22Rv1 (cell line): ENCODE measurements at regions not wholly inside any gene's neighbourhood (a gene's known extent, or its start where the extent isn't known, plus 50 kb on each side); places are given as distances from the start of the nearest gene placed in this dataset.

ENCODE experiments used
- H3K27ac ChIP-seq: fragments of 450-650 bp; 2 replicates; pipeline ENCODE4 v1.5.1; 2017
- CTCF ChIP-seq: fragments of 450-650 bp; IDR thresholded peaks from 2 replicates; pipeline ENCODE4 v1.5.1; 2017; ENCODE audit warnings: mild to moderate bottlenecking
- ZFX ChIP-seq: fragments of 450-650 bp; IDR thresholded peaks from 2 replicates; pipeline ENCODE4 v1.6.1; 2017; ENCODE audit warnings: antibody characterized with exemption, borderline replicate concordance

- TF ChIP-seq CTCF (no peak), ZFX (no peak)
- H3K27ac ChIP-seq = no peak overlapping the region
Observed at GRCh38 chr5:130272837-130273236, 368.6 kb downstream of the CHSY3 start.

GRCh38 chr5:130270786-130271185 lies 366.5 kb downstream of the CHSY3 start:
- H3K27ac ChIP-seq = no peak overlapping the region
- TF ChIP-seq CTCF (no peak), ZFX (no peak)

DNA sequence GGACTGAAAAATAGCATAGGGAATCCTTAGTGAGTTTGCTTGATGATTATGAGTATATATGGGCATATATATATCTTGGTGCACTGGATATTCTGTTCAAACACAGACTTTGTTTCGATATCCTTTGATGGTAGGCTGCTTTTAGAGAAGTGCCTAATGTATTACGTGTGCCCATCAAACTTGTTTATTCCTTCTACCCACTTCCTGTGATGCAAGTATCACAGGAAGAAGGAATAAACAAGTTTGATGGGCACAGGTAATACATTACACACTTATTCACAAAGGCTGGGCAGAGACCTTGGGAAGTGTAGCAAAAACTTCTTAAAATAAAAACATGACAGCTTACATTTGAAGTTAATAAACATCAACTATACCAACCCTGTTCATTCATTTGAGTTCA lies 364.2 kb downstream of the CHSY3 start:
- no peak overlapping the region for H3K27ac ChIP-seq
- TF ChIP-seq ZFX = no peak
- no peak for TF ChIP-seq CTCF

- TF ChIP-seq ZFX = no peak
- no peak for TF ChIP-seq CTCF
Observed at GRCh38 chr5:130267926-130268325, 363.7 kb downstream of the CHSY3 start.

GRCh38 chr5:130260481-130260880 lies 356.2 kb downstream of the CHSY3 start:
- TF ChIP-seq ZFX (no peak), CTCF (no peak)
- H3K27ac ChIP-seq = no peak overlapping the region

More at GRCh38 chr5:130267926-130268325, 363.7 kb downstream of the CHSY3 start:
- no peak overlapping the region for H3K27ac ChIP-seq

DNA sequence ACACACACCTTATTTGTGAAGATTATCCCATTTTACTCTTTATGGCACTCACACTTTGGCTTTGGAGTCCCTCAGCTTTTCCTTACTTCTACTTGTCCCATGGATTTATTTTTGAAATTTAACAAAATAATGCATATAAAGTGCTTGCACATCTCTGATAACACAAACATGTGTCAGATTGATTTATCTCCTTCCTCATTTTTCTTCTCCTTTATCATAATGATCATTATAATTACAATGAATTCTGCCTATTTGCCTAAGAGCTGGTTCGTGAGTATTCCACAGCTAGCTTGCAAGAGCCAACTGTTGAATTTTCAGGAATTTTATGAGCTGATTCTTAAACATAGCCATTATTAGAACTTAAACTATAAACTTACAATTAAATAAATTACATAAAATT lies 347.7 kb downstream of the CHSY3 start:
- H3K27ac ChIP-seq = no peak overlapping the region
- TF ChIP-seq ZFX = no peak
- no peak for TF ChIP-seq CTCF

DNA sequence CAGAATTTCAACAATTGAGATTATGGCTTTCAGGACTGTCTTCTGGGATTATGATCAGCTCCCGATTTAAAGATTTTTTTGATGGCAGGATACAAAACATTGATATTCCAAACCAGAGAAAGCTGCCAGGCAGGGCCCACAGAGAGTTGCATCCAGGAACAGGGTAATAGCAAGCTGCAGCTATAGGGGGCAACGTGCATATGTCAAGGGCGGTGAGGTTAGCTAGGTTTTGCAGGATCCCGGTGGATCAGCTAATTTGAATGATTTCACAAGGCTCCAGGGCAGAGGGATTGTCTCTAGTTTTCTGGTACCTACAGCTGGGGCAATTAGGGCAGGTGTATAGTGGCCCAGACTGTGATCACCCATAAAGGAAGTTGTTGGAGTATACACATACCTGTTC lies 339.4 kb downstream of the CHSY3 start:
- no peak overlapping the region for H3K27ac ChIP-seq
- TF ChIP-seq ZFX = no peak
- no peak for TF ChIP-seq CTCF
